ENCODE measurements at regions not wholly inside any gene's neighbourhood (a gene's known extent, or its start where the extent isn't known, plus 50 kb on each side); places are given as distances from the start of the nearest gene placed in this dataset.

DNA sequence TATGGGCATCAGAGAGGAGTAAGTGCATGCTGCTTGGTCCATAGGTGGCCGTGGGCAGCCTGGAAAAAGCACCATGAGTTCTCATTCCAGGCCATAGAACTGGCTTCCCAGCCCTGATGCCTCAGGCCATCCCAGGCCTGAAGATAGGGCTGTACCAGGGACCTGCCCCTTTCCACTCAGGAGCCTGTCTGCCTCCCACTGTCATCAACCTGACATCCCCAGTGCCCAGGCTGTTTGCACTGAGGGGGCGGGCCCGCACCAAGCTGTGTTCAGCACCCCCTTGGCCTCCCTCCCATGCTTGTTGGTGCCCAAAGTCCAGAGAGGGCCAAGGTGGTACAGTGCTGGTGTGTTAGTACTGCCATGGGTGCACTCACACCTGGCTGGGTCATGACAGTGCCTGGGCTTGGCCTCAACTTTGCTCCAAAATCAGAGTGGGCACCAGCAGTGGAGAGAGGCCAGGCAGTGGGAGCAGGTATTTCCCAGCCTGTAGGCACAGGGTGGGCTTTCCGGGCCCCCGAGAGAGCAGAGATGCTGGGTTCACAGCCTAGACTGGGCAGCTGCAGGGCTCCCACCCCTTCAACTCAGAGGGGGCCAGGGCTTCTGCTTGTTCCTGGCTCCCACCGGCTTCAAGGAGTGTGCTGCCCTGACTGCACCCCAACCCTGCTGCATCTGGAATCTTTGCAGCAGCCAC lies 556.1 kb downstream of the SI start:
- TF ChIP-seq, protein P1, sequence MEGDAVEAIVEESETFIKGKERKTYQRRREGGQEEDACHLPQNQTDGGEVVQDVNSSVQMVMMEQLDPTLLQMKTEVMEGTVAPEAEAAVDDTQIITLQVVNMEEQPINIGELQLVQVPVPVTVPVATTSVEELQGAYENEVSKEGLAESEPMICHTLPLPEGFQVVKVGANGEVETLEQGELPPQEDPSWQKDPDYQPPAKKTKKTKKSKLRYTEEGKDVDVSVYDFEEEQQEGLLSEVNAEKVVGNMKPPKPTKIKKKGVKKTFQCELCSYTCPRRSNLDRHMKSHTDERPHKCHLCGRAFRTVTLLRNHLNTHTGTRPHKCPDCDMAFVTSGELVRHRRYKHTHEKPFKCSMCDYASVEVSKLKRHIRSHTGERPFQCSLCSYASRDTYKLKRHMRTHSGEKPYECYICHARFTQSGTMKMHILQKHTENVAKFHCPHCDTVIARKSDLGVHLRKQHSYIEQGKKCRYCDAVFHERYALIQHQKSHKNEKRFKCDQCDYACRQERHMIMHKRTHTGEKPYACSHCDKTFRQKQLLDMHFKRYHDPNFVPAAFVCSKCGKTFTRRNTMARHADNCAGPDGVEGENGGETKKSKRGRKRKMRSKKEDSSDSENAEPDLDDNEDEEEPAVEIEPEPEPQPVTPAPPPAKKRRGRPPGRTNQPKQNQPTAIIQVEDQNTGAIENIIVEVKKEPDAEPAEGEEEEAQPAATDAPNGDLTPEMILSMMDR (IDR thresholded peaks at IDR 0.05), result no peak
- no peak for TF ChIP-seq ZFP36 (IDR thresholded peaks at IDR 0.05; ENCODE audit: borderline replicate concordance, partially characterized antibody)
- TF ChIP-seq RAD21 (conservative IDR thresholded peaks at IDR 0.05 in 1 of 2, IDR thresholded peaks at IDR 0.05 in 1 of 2), result no peak
- no peak for TF ChIP-seq NR3C1 (IDR thresholded peaks at IDR 0.05)

All from A549 (cell line).